ENCODE measurements at regions not wholly inside any gene's neighbourhood (a gene's known extent, or its start where the extent isn't known, plus 50 kb on each side); places are given as distances from the start of the nearest gene placed in this dataset.

- DNase-seq (ENCODE audit: low spot score) (no peak), ATAC-seq (no peak)
- Mint-ChIP-seq H3K9me3 (no peaks in the 10 kb centered on the region), H3K27me3 (ENCODE audit: low read depth) (no peaks in the 10 kb centered on the region), H3K27ac (no peak overlapping the region), H3K36me3 (no peaks in the 10 kb centered on the region), H3K4me3 (no peak overlapping the region), H3K4me1 (0 out of 2 replicates have a peak, but pooled peaks cover 5% of the 10 kb centered on the region)
- CTCF ChIA-PET: no interaction called here
- TF ChIP-seq TEAD1 (CRISPR knock-in tag; IDR thresholded peaks at IDR 0.05) (no peak), CTCF (IDR thresholded peaks at IDR 0.05) (no peak), ZNF416 (CRISPR knock-in tag; IDR thresholded peaks at IDR 0.05) (no peak), FOXP1 (CRISPR knock-in tag; IDR thresholded peaks at IDR 0.05; ENCODE audit: borderline replicate concordance) (no peak), GTF2I (CRISPR knock-in tag; conservative IDR thresholded peaks at IDR 0.05) (no peak), FOXJ3 (CRISPR knock-in tag; IDR thresholded peaks at IDR 0.05; ENCODE audit: borderline replicate concordance) (no peak), ZNF281 (CRISPR knock-in tag; IDR thresholded peaks at IDR 0.05) (no peak), STAT6 (CRISPR knock-in tag; conservative IDR thresholded peaks at IDR 0.05; ENCODE audit: low read depth) (no peak), ZNF512 (CRISPR knock-in tag; IDR thresholded peaks at IDR 0.05; ENCODE audit: borderline replicate concordance) (no peak)
- POLR2A ChIA-PET: no interaction called here
These were observed 306.4 kb downstream of the PTTG2 start for GRCh38 chr4:38266616-38267015.

- no peaks in the 10 kb centered on the region for H3K27me3 Mint-ChIP-seq (ENCODE audit: low read depth)
- CTCF ChIA-PET: interaction anchor here (0.6 to 1.0 kb wide), 2 partner anchors 51 to 461 kb away, joined by 3 to 6 read pairs; no protein-coding TSS in a partner anchor
- POLR2A ChIA-PET: no interaction called here
These were observed 308.1 kb downstream of the PTTG2 start for GRCh38 chr4:38268108-38268820.

More at GRCh38 chr4:38268108-38268820, 308.1 kb downstream of the PTTG2 start:
- no peak for ATAC-seq
- H3K4me3 Mint-ChIP-seq: no peak overlapping the region
- DNase-seq (ENCODE audit: low spot score): no peak
- no peaks in the 10 kb centered on the region for H3K9me3 Mint-ChIP-seq
- H3K4me1 Mint-ChIP-seq: 0 out of 2 replicates have a peak, but pooled peaks cover under 1% of the 10 kb centered on the region
- no peaks in the 10 kb centered on the region for H3K36me3 Mint-ChIP-seq
- TF ChIP-seq NFE2L1 (CRISPR knock-in tag; IDR thresholded peaks at IDR 0.05) (no peak), E2F1 (CRISPR knock-in tag; IDR thresholded peaks at IDR 0.05) (no peak), JAZF1 (CRISPR knock-in tag; IDR thresholded peaks at IDR 0.05) (no peak)
- H3K27ac Mint-ChIP-seq: no peak overlapping the region
